ENCODE measurements at regions not wholly inside any gene's neighbourhood (a gene's known extent, or its start where the extent isn't known, plus 50 kb on each side); places are given as distances from the start of the nearest gene placed in this dataset.

DNA sequence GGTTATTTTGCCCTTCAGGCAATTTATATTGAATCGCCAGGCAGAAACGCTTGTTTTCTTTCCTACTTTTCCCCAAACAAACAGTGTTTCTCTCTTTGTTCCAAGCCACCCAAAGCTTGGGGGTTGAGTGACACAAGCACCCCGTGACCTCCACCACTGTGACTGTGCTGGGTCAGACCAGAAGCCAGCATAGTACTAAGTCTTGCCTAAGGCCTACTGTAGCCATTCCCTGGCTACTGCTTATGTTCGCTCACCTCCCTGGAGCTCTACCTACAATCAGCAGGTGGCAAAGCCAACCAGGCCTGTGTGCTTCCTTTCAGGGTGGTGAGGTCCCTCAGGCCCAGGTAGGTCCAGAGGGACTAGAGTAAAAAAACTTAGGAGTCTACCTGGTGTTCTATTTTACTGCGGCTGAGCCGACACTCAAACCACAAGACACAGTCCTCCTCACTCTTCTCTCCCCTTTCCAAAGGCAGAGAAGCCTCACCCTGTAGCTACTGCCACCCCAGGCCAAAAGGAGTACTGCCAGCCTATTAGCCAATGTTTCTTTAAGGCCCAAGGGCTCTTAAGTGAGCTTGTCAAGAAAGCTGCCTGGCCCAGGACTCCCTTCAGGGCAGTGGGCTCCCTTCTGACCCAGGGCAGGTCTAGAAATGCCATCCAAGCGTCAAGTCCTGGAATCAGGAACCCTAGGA is 411.8 kb upstream of the MIS18BP1 start:
- 53 to 59% methylated on average over 7 of the region's 7 CpGs for WGBS, 2 experiments (ENCODE audit: low coverage in 1 of 2, low lambda C conversion rate in 2 of 2, missing lambda C conversion rate in 2 of 2)
- H3K4me2 ChIP-seq (ENCODE audit: unreplicated experiment) = no peak overlapping the region
- no peak overlapping the region for H3K4me3 ChIP-seq
- H3K9me3 ChIP-seq (ENCODE audit: low read depth) = no peaks in the 10 kb centered on the region
- DNase-seq = no peak
- in situ Hi-C loops (cut with MboI) = no loop called here
- H3K27ac ChIP-seq = no peak overlapping the region
- no peak overlapping the region for H3K9ac ChIP-seq
- no peak overlapping the region for H2AFZ ChIP-seq
- H3K4me1 ChIP-seq (ENCODE audit: insufficient read depth) = no peaks in the 10 kb centered on the region
- no peaks in the 10 kb centered on the region for H3F3A ChIP-seq (ENCODE audit: insufficient read depth)
- H3K27me3 ChIP-seq (replicated peaks; ENCODE audit: insufficient read depth) = no peaks in the 10 kb centered on the region
- H3K36me3 ChIP-seq (ENCODE audit: low read depth) = no peaks in the 10 kb centered on the region
- no peaks in the 10 kb centered on the region for H3K79me2 ChIP-seq (ENCODE audit: insufficient read depth)
- TF ChIP-seq EZH2phosphoT487 (IDR thresholded peaks at IDR 0.05; ENCODE audit: insufficient read depth, low read depth) = no peak
- no peak for TF ChIP-seq EZH2 (IDR thresholded peaks at IDR 0.05; ENCODE audit: insufficient read depth, poor library complexity, severe bottlenecking)
- no peaks in the 10 kb centered on the region for H3K9me2 ChIP-seq (ENCODE audit: insufficient read depth)
- H4K20me1 ChIP-seq (ENCODE audit: insufficient read depth) = no peaks in the 10 kb centered on the region

DNA sequence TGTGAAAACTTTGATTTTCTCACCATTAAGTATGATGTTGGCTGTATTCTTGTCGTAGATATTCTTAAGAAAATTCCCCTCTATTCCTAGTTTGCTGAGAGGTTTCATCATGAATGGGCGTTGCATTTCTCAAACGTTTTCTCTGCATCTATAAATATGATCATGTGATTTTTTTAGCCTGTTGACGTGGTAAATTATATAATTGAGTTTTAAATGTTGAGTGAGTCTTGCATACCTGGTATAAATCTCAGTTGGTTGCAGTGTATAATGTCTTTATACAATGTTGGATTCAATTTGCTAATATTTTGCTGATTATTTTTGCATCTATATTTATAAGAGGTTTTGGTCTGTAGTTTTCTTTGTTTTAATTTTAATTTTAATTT is 405.9 kb upstream of the MIS18BP1 start:
- Histone ChIP-seq H4K20me1 (ENCODE audit: insufficient read depth) (no peaks in the 10 kb centered on the region), H3K9me2 (ENCODE audit: insufficient read depth) (no peaks in the 10 kb centered on the region), H3K9me3 (ENCODE audit: low read depth) (no peaks in the 10 kb centered on the region), H3F3A (ENCODE audit: insufficient read depth) (no peaks in the 10 kb centered on the region), H3K36me3 (ENCODE audit: low read depth) (no peaks in the 10 kb centered on the region), H3K27me3 (replicated peaks; ENCODE audit: insufficient read depth) (no peaks in the 10 kb centered on the region), H2AFZ (no peak overlapping the region), H3K4me2 (ENCODE audit: unreplicated experiment) (no peak overlapping the region), H3K4me1 (ENCODE audit: insufficient read depth) (no peaks in the 10 kb centered on the region), H3K27ac (no peak overlapping the region), H3K79me2 (ENCODE audit: insufficient read depth) (no peaks in the 10 kb centered on the region), H3K4me3 (no peak overlapping the region), H3K9ac (no peak overlapping the region)
- DNase-seq = no peak
- in situ Hi-C loops (cut with MboI) = no loop called here
- no peak for TF ChIP-seq EZH2phosphoT487 (IDR thresholded peaks at IDR 0.05; ENCODE audit: insufficient read depth, low read depth)
- TF ChIP-seq EZH2 (IDR thresholded peaks at IDR 0.05; ENCODE audit: insufficient read depth, poor library complexity, severe bottlenecking) = no peak
- 7% methylated on average over 4 of the region's 4 CpGs for WGBS, 2 experiments (ENCODE audit: low coverage in 1 of 2, low lambda C conversion rate in 2 of 2, missing lambda C conversion rate in 2 of 2)

DNA sequence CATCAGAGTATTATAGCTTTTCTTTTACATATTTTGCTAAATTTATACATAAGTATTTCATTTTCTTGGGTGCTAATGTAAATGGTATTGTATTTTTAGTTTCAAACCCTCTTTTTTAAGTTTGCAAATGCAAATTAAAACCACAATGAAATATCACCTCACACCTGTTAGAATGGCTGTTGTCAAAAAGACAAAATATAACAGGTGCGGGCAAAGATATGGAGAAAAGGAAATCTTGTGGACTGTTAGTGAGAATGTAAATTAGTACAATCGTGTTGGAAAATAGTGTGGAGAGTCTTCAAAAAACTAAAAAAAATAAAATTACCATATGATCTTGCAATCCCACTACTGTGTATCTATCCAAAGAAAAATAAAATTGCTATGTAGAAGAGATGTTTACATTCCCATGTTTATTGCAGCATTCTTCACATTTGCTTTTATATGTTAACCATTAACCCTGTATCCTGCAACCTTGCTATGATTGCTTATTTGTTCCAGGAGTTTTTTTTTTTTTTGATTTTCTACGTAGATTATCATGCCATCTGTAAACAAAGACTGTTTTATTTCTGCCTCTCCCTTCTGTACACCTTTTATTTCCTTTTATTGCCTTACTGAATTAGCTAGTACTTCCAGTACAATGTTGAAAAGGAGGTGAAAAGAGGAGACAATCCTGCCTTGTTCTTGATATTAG is 405.4 kb upstream of the MIS18BP1 start:
- Histone ChIP-seq H2AFZ (no peak overlapping the region), H3K9me3 (ENCODE audit: low read depth) (no peaks in the 10 kb centered on the region), H3K9me2 (ENCODE audit: insufficient read depth) (no peaks in the 10 kb centered on the region), H4K20me1 (ENCODE audit: insufficient read depth) (no peaks in the 10 kb centered on the region), H3K4me2 (ENCODE audit: unreplicated experiment) (no peak overlapping the region), H3K36me3 (ENCODE audit: low read depth) (no peaks in the 10 kb centered on the region), H3K4me3 (no peak overlapping the region), H3F3A (ENCODE audit: insufficient read depth) (no peaks in the 10 kb centered on the region), H3K27me3 (replicated peaks; ENCODE audit: insufficient read depth) (no peaks in the 10 kb centered on the region), H3K27ac (no peak overlapping the region), H3K4me1 (ENCODE audit: insufficient read depth) (no peaks in the 10 kb centered on the region), H3K79me2 (ENCODE audit: insufficient read depth) (no peaks in the 10 kb centered on the region), H3K9ac (no peak overlapping the region)
- WGBS, 2 experiments (ENCODE audit: low coverage in 1 of 2, low lambda C conversion rate in 2 of 2, missing lambda C conversion rate in 2 of 2) = 28 to 29% methylated on average over 3 of the region's 3 CpGs
- no peak for TF ChIP-seq EZH2phosphoT487 (IDR thresholded peaks at IDR 0.05; ENCODE audit: insufficient read depth, low read depth)
- no peak for TF ChIP-seq EZH2 (IDR thresholded peaks at IDR 0.05; ENCODE audit: insufficient read depth, poor library complexity, severe bottlenecking)
- no peak for DNase-seq
- in situ Hi-C loops (cut with MboI) = no loop called here

DNA sequence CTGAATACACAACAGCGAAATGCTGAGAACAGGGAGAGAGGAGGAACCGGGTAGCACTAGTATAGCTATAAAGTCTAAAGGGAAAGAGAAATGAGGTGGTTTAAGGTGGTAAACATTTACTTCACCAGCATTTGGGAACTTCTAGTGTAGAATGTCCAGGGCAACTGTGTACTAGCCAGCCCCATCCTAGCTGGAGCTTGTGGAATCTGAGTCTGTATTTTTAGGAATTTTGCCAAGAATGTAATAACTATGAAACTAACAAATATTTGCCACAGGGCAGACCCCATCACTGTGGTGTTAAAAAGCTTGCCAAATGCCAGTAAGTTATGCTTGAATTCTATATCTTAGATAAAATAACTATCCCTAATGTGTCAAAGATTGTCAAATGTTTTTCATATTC is 398.9 kb upstream of the MIS18BP1 start:
- H3K9ac ChIP-seq = no peak overlapping the region
- no peak overlapping the region for H2AFZ ChIP-seq
- WGBS, 2 experiments (ENCODE audit: low coverage in 1 of 2, low lambda C conversion rate in 2 of 2, missing lambda C conversion rate in 2 of 2) = 12 to 17% methylated on average over 2 of the region's 2 CpGs
- in situ Hi-C loops (cut with MboI) = no loop called here
- H3K4me3 ChIP-seq = no peak overlapping the region
- no peaks in the 10 kb centered on the region for H3K27me3 ChIP-seq (replicated peaks; ENCODE audit: insufficient read depth)
- H4K20me1 ChIP-seq (ENCODE audit: insufficient read depth) = no peaks in the 10 kb centered on the region
- H3K4me2 ChIP-seq (ENCODE audit: unreplicated experiment) = no peak overlapping the region
- no peaks in the 10 kb centered on the region for H3F3A ChIP-seq (ENCODE audit: insufficient read depth)
- no peaks in the 10 kb centered on the region for H3K79me2 ChIP-seq (ENCODE audit: insufficient read depth)
- H3K36me3 ChIP-seq (ENCODE audit: low read depth) = no peaks in the 10 kb centered on the region
- no peak for TF ChIP-seq EZH2 (IDR thresholded peaks at IDR 0.05; ENCODE audit: insufficient read depth, poor library complexity, severe bottlenecking)
- no peak for TF ChIP-seq EZH2phosphoT487 (IDR thresholded peaks at IDR 0.05; ENCODE audit: insufficient read depth, low read depth)
- DNase-seq = no peak
- no peaks in the 10 kb centered on the region for H3K4me1 ChIP-seq (ENCODE audit: insufficient read depth)
- no peak overlapping the region for H3K27ac ChIP-seq
- no peaks in the 10 kb centered on the region for H3K9me3 ChIP-seq (ENCODE audit: low read depth)
- H3K9me2 ChIP-seq (ENCODE audit: insufficient read depth) = no peaks in the 10 kb centered on the region
